Vagina (tissue), 2 donors: ENCODE measurements at regions not wholly inside any gene's neighbourhood (a gene's known extent, or its start where the extent isn't known, plus 50 kb on each side); places are given as distances from the start of the nearest gene placed in this dataset.

ENCODE experiments used
- DNase-seq, 2 donors: peaks; one replicate each; pipeline ENCODE4 v3.0.0-alpha.2; 2017; ENCODE audit errors: extremely low spot score in 2 of 2
- H3K27ac ChIP-seq: fragments of 200-600 bp; sonication (generic); one replicate; pipeline ENCODE4 v1.5.1; 2019
- H3K27me3 ChIP-seq: fragments of 200-600 bp; sonication (generic); one replicate; pipeline ENCODE4 v1.5.1; 2019
- H3K36me3 ChIP-seq, 2 donors: fragments of 200-600 bp; sonication (generic); one replicate each; pipeline ENCODE4 v1.5.1; 2017 to 2019
- H3K4me1 ChIP-seq: fragments of 200-600 bp; sonication (generic); one replicate; pipeline ENCODE4 v1.5.1; 2019
- H3K4me3 ChIP-seq, 2 donors: fragments of 200-600 bp; sonication (generic); 1 replicate in 1 of 2; 2 replicates in 1 of 2; pipeline ENCODE4 v1.5.1; 2016 to 2019
- H3K9me3 ChIP-seq: fragments of 200-600 bp; sonication (generic); one replicate; pipeline ENCODE4 v1.5.1; 2019
- CTCF ChIP-seq, 3 experiments: fragments of 450-650 bp in 2 of 3; fragments of 200-600 bp in 1 of 3; sonication (generic) in 1 of 3; IDR thresholded peaks; one replicate each; pipeline ENCODE4 v1.5.1; 2017 to 2019; ENCODE audit warnings: antibody characterized with exemption in 3 of 3, mild to moderate bottlenecking in 2 of 3, moderate library complexity in 2 of 3
- POLR2A ChIP-seq, 2 donors: fragments of 450-650 bp; IDR thresholded peaks; one replicate each; pipeline ENCODE4 v1.6.1; 2017; ENCODE audit warnings: antibody characterized with exemption in 2 of 2, mild to moderate bottlenecking in 2 of 2, moderate library complexity in 2 of 2
- POLR2AphosphoS5 ChIP-seq, 2 donors: sonication (generic); formaldehyde crosslinking; IDR thresholded peaks; one replicate each; pipeline ENCODE4 v1.9.0; 2017; ENCODE audit warnings: antibody characterized with exemption in 2 of 2, mild to moderate bottlenecking in 2 of 2, low read depth in 1 of 2; ENCODE audit not compliant: insufficient read depth in 1 of 2
- intact Hi-C: fragments of 100-400 bp; cut with DNase I; formaldehyde crosslinking; loops from one replicate; pipeline ENCODE4 v1.15.1; 2023

GRCh38 chr17:33421933-33422332 is 128.8 kb upstream of the ASIC2 start:
- Histone ChIP-seq H3K4me3 (no peak overlapping the region), H3K27ac (no peak overlapping the region), H3K36me3 (no peaks in the 10 kb centered on the region), H3K4me1 (no peaks in the 10 kb centered on the region), H3K9me3 (no peaks in the 10 kb centered on the region), H3K27me3 (no peaks in the 10 kb centered on the region)
- intact Hi-C loops = no loop called here
- TF ChIP-seq POLR2A (IDR thresholded peaks at IDR 0.05) = no peak
- no peak for TF ChIP-seq POLR2AphosphoS5 (IDR thresholded peaks at IDR 0.05; ENCODE audit: insufficient read depth in 1 of 2, low read depth in 1 of 2)
- TF ChIP-seq CTCF (IDR thresholded peaks at IDR 0.05) = no peak
- no peak for DNase-seq

GRCh38 chr17:33433581-33433980 is 140.5 kb upstream of the ASIC2 start:
- no peaks in the 10 kb centered on the region for H3K27me3 ChIP-seq
- DNase-seq = no peak
- no peaks in the 10 kb centered on the region for H3K36me3 ChIP-seq
- no peak overlapping the region for H3K4me3 ChIP-seq
- no peaks in the 10 kb centered on the region for H3K4me1 ChIP-seq
- TF ChIP-seq POLR2A (IDR thresholded peaks at IDR 0.05) = no peak
- TF ChIP-seq POLR2AphosphoS5 (IDR thresholded peaks at IDR 0.05; ENCODE audit: insufficient read depth in 1 of 2, low read depth in 1 of 2) = no peak
- TF ChIP-seq CTCF (IDR thresholded peaks at IDR 0.05) = no peak
- intact Hi-C loops = no loop called here
- H3K27ac ChIP-seq = no peak overlapping the region
- no peaks in the 10 kb centered on the region for H3K9me3 ChIP-seq

- TF ChIP-seq POLR2A (IDR thresholded peaks at IDR 0.05) (no peak), POLR2AphosphoS5 (IDR thresholded peaks at IDR 0.05; ENCODE audit: insufficient read depth in 1 of 2, low read depth in 1 of 2) (no peak), CTCF (IDR thresholded peaks at IDR 0.05) (no peak)
- no peak for DNase-seq
- intact Hi-C loops = no loop called here
- Histone ChIP-seq H3K4me3 (no peak overlapping the region), H3K36me3 (no peaks in the 10 kb centered on the region), H3K27me3 (no peaks in the 10 kb centered on the region), H3K9me3 (no peaks in the 10 kb centered on the region), H3K4me1 (no peaks in the 10 kb centered on the region), H3K27ac (no peak overlapping the region)
These were observed 141.7 kb upstream of the ASIC2 start for GRCh38 chr17:33434841-33435240.

- DNase-seq = no peak
- Histone ChIP-seq H3K27ac (no peak overlapping the region), H3K4me1 (no peaks in the 10 kb centered on the region), H3K9me3 (no peaks in the 10 kb centered on the region), H3K36me3 (no peaks in the 10 kb centered on the region), H3K4me3 (no peak overlapping the region), H3K27me3 (no peaks in the 10 kb centered on the region)
- TF ChIP-seq CTCF (IDR thresholded peaks at IDR 0.05) = no peak
- no peak for TF ChIP-seq POLR2A (IDR thresholded peaks at IDR 0.05)
- TF ChIP-seq POLR2AphosphoS5 (IDR thresholded peaks at IDR 0.05; ENCODE audit: insufficient read depth in 1 of 2, low read depth in 1 of 2) = no peak
- intact Hi-C loops = no loop called here
These were observed 142.7 kb upstream of the ASIC2 start for GRCh38 chr17:33435721-33436301.

- intact Hi-C loops = no loop called here
- Histone ChIP-seq H3K27me3 (no peaks in the 10 kb centered on the region), H3K27ac (no peak overlapping the region)
These were observed 143.2 kb upstream of the ASIC2 start for GRCh38 chr17:33436321-33436720.

More at GRCh38 chr17:33436321-33436720, 143.2 kb upstream of the ASIC2 start:
- TF ChIP-seq POLR2AphosphoS5 (IDR thresholded peaks at IDR 0.05; ENCODE audit: insufficient read depth in 1 of 2, low read depth in 1 of 2) = no peak
- TF ChIP-seq CTCF (IDR thresholded peaks at IDR 0.05) = no peak
- no peak for TF ChIP-seq POLR2A (IDR thresholded peaks at IDR 0.05)
- no peaks in the 10 kb centered on the region for H3K36me3 ChIP-seq
- no peaks in the 10 kb centered on the region for H3K9me3 ChIP-seq
- no peak overlapping the region for H3K4me3 ChIP-seq
- no peaks in the 10 kb centered on the region for H3K4me1 ChIP-seq
- DNase-seq = no peak
